B cell (primary cell): ENCODE measurements at regions not wholly inside any gene's neighbourhood (a gene's known extent, or its start where the extent isn't known, plus 50 kb on each side); places are given as distances from the start of the nearest gene placed in this dataset.
"Not testable (repeated sequence)": the region's sequence is repeated elsewhere in the genome, so short reads cannot be mapped to it uniquely, and the experiment has no call there.

ENCODE experiments used
- ATAC-seq: fragments of 200-7000 bp; cut with Tn5 transposase; one replicate; pipeline ENCODE4 v1.10.0; 2021; ENCODE audit warnings: low read depth, mild to moderate bottlenecking, moderate number of reproducible peaks, moderate library complexity
- CTCF ChIA-PET: fragments of 350-600 bp; sonication (Branson Sonifier 250); formaldehyde crosslinking; loops from one replicate; lab custom pipeline; 2021; ENCODE audit warnings: antibody characterized with exemption, inconsistent platforms; lab: Charles Lee
- POLR2A ChIA-PET: fragments of 350-600 bp; sonication (Branson Sonifier 250); formaldehyde crosslinking; loops from one replicate; lab custom pipeline; 2021; ENCODE audit warnings: antibody characterized with exemption; lab: Charles Lee
- DNase-seq: peaks from one replicate; pipeline ENCODE4 v3.0.0; 2013
- H2AFZ ChIP-seq: 2 replicates; pipeline ENCODE4 v1.6.1; 2012; ENCODE audit warnings: mild to moderate bottlenecking, low read depth, low read length; ENCODE audit not compliant: insufficient read depth, poor library complexity, severe bottlenecking
- H3K27ac ChIP-seq, 2 donors: 1 replicate in 1 of 2; 2 replicates in 1 of 2; pipeline ENCODE4 v1.5.1; 2012 to 2013; ENCODE audit warnings: low read length in 2 of 2, mild to moderate bottlenecking in 2 of 2, moderate library complexity in 1 of 2
- H3K27me3 ChIP-seq, 4 experiments: fragments of 200-600 bp in 1 of 4; sonication (generic) in 1 of 4; replicated peaks in 1 of 4; 1 replicate in 2 of 4; 2 replicates in 2 of 4; pipeline versions ENCODE4 v1.6.1 to v1.7.0; 2013 to 2016; ENCODE audit warnings: low read length in 3 of 4, mild to moderate bottlenecking in 2 of 4, mixed read lengths in 1 of 4, moderate library complexity in 1 of 4; ENCODE audit not compliant: insufficient read depth in 4 of 4, control insufficient read depth in 3 of 4; ENCODE audit errors: control extremely low read depth in 1 of 4
- H3K36me3 ChIP-seq, 2 experiments: replicated peaks in 1 of 2; 1 replicate in 1 of 2; 2 replicates in 1 of 2; pipeline versions ENCODE4 v1.6.1 to v1.7.1; 2013; ENCODE audit warnings: low read length in 1 of 2; ENCODE audit not compliant: insufficient read depth in 2 of 2, control insufficient read depth in 1 of 2; ENCODE audit errors: control extremely low read depth in 1 of 2, extremely low read depth in 1 of 2
- H3K4me1 ChIP-seq, 2 donors: fragments of 200-600 bp in 1 of 2; sonication (generic) in 1 of 2; 1 replicate in 1 of 2; 2 replicates in 1 of 2; pipeline versions ENCODE4 v1.5.1 to v1.6.1; 2013 to 2017; ENCODE audit warnings: low read length in 2 of 2; ENCODE audit not compliant: control insufficient read depth in 2 of 2, insufficient read depth in 2 of 2
- H3K4me2 ChIP-seq: replicated peaks from 2 replicates; pipeline ENCODE3; 2012; ENCODE audit warnings: mild to moderate bottlenecking, low read depth, low read length; ENCODE audit not compliant: poor library complexity, severe bottlenecking
- H3K4me3 ChIP-seq, 5 experiments: fragments of 200-600 bp in 1 of 5; sonication (generic) in 1 of 5; 1 replicate in 3 of 5; 2 replicates in 2 of 5; pipeline versions ENCODE4 v1.5.1 to v1.7.0; 2011 to 2016; ENCODE audit warnings: low read length in 4 of 5, mild to moderate bottlenecking in 4 of 5, low read depth in 2 of 5, control low read depth in 1 of 5, moderate library complexity in 1 of 5; ENCODE audit not compliant: insufficient read depth in 1 of 5; ENCODE audit errors: control extremely low read depth in 1 of 5, extremely low read depth in 1 of 5
- H3K79me2 ChIP-seq: fragments of 200-600 bp; sonication (generic); one replicate; pipeline ENCODE4 v1.6.0; 2016; ENCODE audit warnings: low read length; ENCODE audit not compliant: control insufficient read depth, insufficient read depth
- H3K9ac ChIP-seq: fragments of 200-600 bp; sonication (generic); 2 replicates; pipeline ENCODE4 v1.6.1; 2017; ENCODE audit warnings: mild to moderate bottlenecking, low read length, moderate library complexity
- H3K9me3 ChIP-seq, 3 donors: one replicate each; pipeline versions ENCODE4 v1.6.1 to v1.7.1; 2013; ENCODE audit warnings: low read length in 2 of 3; ENCODE audit not compliant: control insufficient read depth in 2 of 3, insufficient read depth in 1 of 3; ENCODE audit errors: control extremely low read depth in 1 of 3
- H4K20me1 ChIP-seq: 2 replicates; pipeline ENCODE4 v1.6.0; 2012; ENCODE audit warnings: mild to moderate bottlenecking, low read length; ENCODE audit not compliant: insufficient read depth, control insufficient read depth, poor library complexity, severe bottlenecking
- H3K27ac Mint-ChIP-seq: one replicate; pipeline ENCODE4 v1.8.0; 2021; ENCODE audit warnings: mixed read lengths
- H3K27me3 Mint-ChIP-seq: one replicate; pipeline ENCODE4 v1.8.0; 2021; ENCODE audit warnings: mixed read lengths
- H3K4me1 Mint-ChIP-seq: one replicate; pipeline ENCODE4 v1.8.0; 2021; ENCODE audit warnings: mixed read lengths
- H3K4me3 Mint-ChIP-seq: one replicate; pipeline ENCODE4 v1.8.0; 2021; ENCODE audit warnings: mixed read lengths
- H3K9me3 Mint-ChIP-seq: one replicate; pipeline ENCODE4 v1.8.0; 2022; ENCODE audit warnings: mixed read lengths; ENCODE audit not compliant: insufficient read depth
- CTCF ChIP-seq: fragments of 200-600 bp; IDR thresholded peaks from one replicate; pipeline ENCODE4 v1.8.0; 2022; ENCODE audit warnings: antibody characterized with exemption, mild to moderate bottlenecking
- EZH2 ChIP-seq: IDR thresholded peaks from 2 replicates; pipeline ENCODE4 v1.6.1; 2012; ENCODE audit warnings: borderline replicate concordance, low read depth, mild to moderate bottlenecking, moderate library complexity, low read length; ENCODE audit not compliant: insufficient read depth, poor library complexity, severe bottlenecking
- WGBS: methylation state at CpG from one replicate; pipeline ENCODE4 v1.1.5; 2013; ENCODE audit warnings: missing lambda C conversion rate; ENCODE audit not compliant: insufficient coverage; 5-methylcytosine and 5-hydroxymethylcytosine counted together
- intact Hi-C: fragments of 100-400 bp; cut with micrococcal nuclease; formaldehyde crosslinking; loops from one replicate; pipeline ENCODE4 v1.10.0; 2022

GRCh38 chr20:40630099-40630498, 58.9 kb downstream of the MAFB start:
- H3K27me3 ChIP-seq = no peaks in the 10 kb centered on the region
- TF ChIP-seq EZH2 = no peak
- TF ChIP-seq CTCF = no peak
- no peak overlapping the region for H2AFZ ChIP-seq
- no peak overlapping the region for H3K27ac ChIP-seq
- H3K4me3 ChIP-seq = no peak overlapping the region
- no peak for ATAC-seq
- Mint-ChIP-seq H3K9me3 (peaks cover 2% of the 10 kb centered on the region), H3K4me3 (no peak overlapping the region), H3K27me3 (peaks cover 9% of the 10 kb centered on the region), H3K4me1 (no peaks in the 10 kb centered on the region), H3K27ac (no peak overlapping the region)
- H4K20me1 ChIP-seq = no peaks in the 10 kb centered on the region
- ChIA-PET CTCF (no interaction called here), POLR2A (no interaction called here)
- 80% methylated on average over 2 of the region's 7 CpGs for WGBS
- H3K4me2 ChIP-seq = no peak overlapping the region
- intact Hi-C loops = no loop called here
- H3K9ac ChIP-seq = no peak overlapping the region
- no peaks in the 10 kb centered on the region for H3K36me3 ChIP-seq
- H3K9me3 ChIP-seq = no peaks in the 10 kb centered on the region
- no peaks in the 10 kb centered on the region for H3K79me2 ChIP-seq
- H3K4me1 ChIP-seq = no peaks in the 10 kb centered on the region
- no peak for DNase-seq

GRCh38 chr20:40628877-40629276, 60.2 kb downstream of the MAFB start:
- Mint-ChIP-seq H3K27ac (no peak overlapping the region), H3K9me3 (peaks cover 2% of the 10 kb centered on the region), H3K27me3 (peaks cover 9% of the 10 kb centered on the region), H3K4me1 (no peaks in the 10 kb centered on the region), H3K4me3 (no peak overlapping the region)
- Histone ChIP-seq H4K20me1 (no peaks in the 10 kb centered on the region), H3K27me3 (no peaks in the 10 kb centered on the region), H3K79me2 (no peaks in the 10 kb centered on the region), H3K9ac (no peak overlapping the region), H3K36me3 (no peaks in the 10 kb centered on the region), H3K4me2 (no peak overlapping the region), H3K4me1 (no peaks in the 10 kb centered on the region), H2AFZ (no peak overlapping the region), H3K27ac (no peak overlapping the region), H3K4me3 (no peak overlapping the region), H3K9me3 (no peaks in the 10 kb centered on the region)
- no peak for DNase-seq
- CTCF ChIA-PET = no interaction called here
- ATAC-seq = no peak
- intact Hi-C loops = no loop called here
- no peak for TF ChIP-seq CTCF
- TF ChIP-seq EZH2 = no peak
- 71% methylated on average over 9 of the region's 10 CpGs for WGBS
- POLR2A ChIA-PET = no interaction called here

- H4K20me1 ChIP-seq, H3K4me1 ChIP-seq, H3K36me3 ChIP-seq, H3K27me3 ChIP-seq, H3K4me1 Mint-ChIP-seq, H3K79me2 ChIP-seq, POLR2A ChIA-PET, CTCF ChIA-PET, H3K4me3 Mint-ChIP-seq, H3K27ac Mint-ChIP-seq, ATAC-seq, DNase-seq, intact Hi-C loops, H3K27ac ChIP-seq, H2AFZ ChIP-seq, H3K4me2 ChIP-seq, H3K4me3 ChIP-seq, H3K9me3 ChIP-seq, H3K9me3 Mint-ChIP-seq, H3K9ac ChIP-seq: not testable (repeated sequence)
- no CpG with 5 or more reads among the region's 7 CpGs for WGBS
- peaks cover 12% of the 10 kb centered on the region for H3K27me3 Mint-ChIP-seq
Observed at GRCh38 chr20:40619053-40619452, 70.0 kb downstream of the MAFB start.
